Skin of body (tissue), 1 donor: ENCODE measurements at regions not wholly inside any gene's neighbourhood (a gene's known extent, or its start where the extent isn't known, plus 50 kb on each side); places are given as distances from the start of the nearest gene placed in this dataset.

Source experiments
- DNase-seq: peaks from one replicate; lab custom pipeline; 2025; lab: John Stamatoyannopoulos, UW

DNA sequence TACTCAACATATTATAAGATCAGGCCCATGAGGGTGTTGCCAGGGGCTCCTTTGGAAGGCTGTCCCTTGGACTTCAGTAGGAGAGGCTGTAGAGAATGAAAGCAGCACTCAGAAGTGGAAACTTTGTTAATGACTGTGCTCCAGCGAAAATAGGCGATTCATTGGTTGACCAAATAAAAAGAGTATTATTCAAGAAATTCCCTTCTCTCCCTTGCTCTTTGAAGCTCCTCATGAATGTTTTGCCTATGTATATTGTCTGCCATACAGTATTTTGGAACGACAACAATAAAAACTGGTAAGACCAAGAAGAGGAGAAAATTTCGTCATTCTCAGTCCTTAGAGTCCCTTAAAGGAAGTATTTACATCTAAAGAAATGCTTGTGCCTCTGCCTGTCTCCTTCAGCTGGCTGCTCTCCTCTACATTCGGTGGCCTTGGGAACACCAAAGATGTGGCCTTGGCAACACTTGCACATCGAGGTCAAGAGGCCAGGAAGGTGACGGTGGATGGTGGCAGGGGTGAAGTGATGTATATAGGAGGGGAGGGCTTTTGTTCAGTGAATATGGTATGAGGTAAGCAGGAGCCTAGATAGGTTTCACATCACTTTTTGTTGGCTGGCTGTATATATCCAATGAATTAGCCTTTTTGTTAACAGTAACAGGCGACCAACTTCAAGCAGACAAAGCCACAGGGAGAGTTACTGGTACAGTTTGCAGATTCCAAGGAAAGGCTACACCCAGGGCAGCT lies 95.0 kb upstream of the ACTBL2 start:
- DNase-seq = no peak

DNA sequence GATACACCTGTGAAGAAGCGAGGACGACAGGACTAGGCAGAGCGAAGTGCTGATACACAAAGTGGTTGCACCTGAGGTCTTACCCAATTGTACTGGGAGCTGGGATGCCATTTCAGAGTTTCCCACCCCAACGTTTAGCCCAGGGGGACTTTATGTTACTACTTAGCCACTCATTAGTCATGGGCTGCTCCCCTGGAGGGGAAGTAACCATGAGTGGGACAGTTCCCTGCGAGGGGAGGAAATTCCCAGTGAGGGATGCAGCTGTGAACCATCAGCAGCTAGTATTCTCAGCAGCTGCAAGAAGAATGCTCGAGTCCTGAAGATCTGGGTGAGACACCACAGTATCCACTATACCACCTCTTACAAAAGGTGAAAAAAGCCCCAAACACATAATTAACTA lies 93.7 kb upstream of the ACTBL2 start:
- DNase-seq = no peak

DNA sequence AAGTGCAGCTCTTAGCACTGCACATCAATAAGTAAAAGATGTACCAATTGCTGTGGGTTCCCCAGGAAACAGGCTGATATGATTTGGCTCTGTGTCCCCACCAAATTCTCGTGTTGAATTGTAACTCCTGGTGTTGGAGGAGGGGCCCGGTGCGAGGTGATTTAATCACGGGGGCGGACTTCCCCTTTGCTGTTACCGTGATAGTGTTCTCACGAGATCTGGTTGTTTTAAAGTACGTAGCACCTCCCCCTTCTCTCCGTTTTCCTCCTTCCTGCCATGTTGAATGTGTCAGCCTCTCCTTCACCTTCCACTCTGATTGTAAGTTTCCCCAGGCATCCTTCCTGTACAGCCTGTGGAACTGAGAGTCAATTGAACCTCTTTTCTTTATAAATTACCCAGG lies 93.2 kb upstream of the ACTBL2 start:
- no peak for DNase-seq

DNA sequence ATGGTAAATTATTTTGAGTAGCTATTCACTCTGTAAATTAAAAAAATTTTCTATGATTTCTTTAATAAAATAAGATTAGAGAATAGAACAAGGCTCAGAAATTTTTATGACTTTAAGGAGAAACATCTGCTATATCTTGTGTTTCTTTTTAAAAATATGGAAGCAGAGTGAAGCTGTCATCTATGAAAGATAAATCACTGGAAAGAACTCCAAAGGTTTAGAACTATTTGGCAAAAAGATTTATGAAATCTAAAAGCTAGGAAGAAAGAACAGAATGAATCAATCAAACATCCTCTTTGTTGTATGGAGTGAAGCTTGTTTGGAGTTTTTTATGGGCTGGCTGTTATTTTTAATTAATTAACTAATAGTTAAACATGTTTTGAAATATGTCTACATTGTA lies 89.8 kb upstream of the ACTBL2 start:
- no peak for DNase-seq

DNA sequence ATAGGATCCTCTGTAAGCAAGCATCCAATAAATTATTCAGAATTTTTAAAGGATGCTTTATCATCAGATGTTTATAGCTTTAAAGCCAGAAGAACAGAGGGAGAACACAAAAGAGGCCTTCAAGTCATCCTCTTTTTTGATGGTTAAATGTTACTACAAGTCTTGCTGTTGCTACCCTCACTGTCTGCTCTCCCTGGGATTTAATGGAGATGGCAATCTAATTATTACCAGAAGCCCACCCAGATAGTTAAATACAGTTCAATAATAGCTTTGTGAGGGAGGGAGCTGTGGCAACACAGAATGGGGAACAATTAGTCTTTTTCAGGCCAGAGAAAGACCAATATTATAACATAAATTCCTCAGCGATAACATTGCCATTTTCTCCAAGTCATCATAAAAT lies 87.0 kb upstream of the ACTBL2 start:
- peak; percentile 14 for DNase-seq

DNA sequence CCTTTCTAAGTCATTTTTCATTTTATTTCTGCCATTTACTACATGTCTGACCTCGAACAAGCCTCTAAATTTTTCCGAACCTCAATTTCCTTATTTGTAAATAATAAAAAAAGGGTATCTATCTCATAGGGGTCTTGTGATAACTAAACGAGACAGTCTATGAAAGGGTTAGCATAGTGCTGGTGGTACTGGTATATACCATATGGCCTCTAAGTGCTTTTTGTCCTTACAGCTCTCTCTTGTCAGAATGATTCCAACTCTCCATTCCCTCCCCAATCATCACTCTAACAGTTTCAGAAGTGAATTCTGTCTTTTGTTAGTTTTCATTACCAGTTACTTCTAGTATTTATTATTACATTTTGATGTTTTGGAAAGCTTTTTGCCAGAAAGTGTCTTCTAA lies 85.5 kb upstream of the ACTBL2 start:
- no peak for DNase-seq

DNA sequence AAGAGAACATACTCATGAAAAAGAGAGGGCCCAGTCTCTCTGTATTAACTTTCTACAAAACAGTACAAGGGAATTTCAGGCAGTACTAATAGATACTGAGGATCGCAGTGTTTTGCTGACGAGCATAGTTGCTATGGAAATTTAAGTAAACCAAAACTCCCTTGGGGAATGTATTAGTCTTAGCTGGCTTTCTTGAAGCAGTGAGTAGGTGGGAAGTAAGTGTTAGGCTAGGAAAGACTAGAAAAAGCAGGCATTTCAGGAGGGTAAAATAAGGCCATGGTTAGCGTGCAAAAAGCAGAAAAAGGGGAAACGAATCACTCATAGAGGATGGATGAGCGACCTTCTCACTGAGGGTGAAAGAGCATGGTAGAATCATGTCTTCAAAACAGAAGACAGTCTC lies 84.3 kb upstream of the ACTBL2 start:
- DNase-seq = peak; percentile 69

DNA sequence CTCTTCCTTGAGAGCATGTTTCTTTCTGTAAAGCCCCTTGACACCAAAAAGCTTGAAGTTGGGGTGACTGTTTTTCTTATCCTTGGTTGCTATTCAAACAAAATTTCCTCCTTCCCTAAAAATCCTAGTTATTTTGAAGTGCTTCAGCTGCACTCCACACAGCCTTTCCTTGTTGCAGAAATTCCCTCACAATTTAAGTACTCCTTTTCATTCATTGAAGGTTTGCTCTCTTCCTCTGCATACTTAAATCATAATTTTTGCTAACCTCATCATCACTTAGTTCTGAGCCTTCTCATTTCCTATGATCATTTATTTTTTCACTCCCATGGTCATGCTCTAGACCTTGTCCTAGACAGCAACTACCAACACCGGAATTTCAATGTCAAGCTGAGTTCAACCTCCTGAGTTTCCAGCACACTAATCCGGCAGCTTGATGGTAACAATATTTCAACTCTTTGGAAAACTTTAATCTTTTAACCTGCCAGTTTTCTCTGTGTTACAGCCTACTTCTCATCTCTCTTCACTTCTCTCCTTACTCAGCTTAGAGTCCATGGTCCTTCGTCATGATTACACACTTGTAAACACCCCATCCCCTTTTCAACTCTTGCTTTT lies 78.7 kb upstream of the ACTBL2 start:
- no peak for DNase-seq

DNA sequence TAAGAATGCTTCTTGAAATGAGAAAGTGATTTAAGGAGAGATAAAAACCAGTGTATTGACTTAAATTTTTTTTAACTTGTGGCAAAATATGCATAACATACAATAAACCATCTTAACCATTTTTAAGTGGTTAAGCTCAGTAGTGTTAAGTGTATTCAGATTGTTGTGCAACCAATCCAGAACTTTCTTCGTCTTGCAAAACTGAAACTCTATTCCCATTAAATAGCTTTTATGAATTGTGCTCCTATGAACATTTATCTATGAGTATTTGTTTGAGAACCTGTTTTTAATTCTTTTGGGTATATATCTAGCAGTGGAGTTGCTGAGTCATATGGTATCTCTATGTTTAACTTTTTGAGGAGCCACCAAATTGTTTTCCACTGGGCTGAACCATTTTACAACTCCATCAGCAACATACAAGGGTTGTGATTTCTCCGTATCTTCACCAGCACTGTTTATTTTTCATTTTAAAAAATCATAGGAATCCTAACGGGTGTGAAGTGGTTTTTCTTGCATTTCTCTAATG lies 76.6 kb upstream of the ACTBL2 start:
- DNase-seq = no peak

DNA sequence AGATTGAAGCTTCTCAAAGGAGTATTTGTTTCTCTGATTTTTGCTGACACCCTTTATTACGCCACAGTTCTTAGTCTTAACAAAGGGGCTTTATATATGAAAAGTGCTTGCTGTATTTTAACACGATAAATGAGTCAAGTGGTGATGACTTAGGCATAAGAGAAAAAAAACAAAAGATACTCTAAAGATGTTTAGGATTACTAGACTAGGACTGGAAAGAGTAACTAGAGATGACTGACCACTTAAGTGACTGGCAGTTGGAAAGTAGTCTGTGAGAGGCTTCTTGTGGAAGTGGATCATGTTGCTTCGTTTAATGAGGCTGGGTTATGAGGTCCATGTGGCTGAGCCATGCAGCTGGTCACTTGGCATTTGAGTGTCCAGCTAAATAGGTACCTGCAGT lies 69.4 kb upstream of the ACTBL2 start:
- no peak for DNase-seq

DNA sequence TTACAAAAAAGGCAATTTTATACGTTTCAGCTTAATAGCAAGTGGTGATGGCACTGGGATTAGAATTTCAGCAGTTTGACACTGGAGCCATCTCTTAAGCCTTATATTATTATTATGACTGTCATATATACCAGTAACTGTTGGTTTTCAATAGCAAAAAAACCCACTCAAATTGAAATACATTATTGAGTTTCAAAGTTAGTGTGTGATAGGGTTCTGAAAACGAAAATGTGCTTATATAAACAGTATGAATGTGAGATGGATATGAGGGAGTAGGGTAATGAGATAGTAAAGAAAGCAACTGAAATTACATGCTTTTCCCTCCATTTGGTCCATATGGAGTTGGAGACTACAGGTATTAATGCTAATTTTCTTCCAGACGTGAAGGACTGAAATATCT lies 68.6 kb upstream of the ACTBL2 start:
- DNase-seq = no peak

DNA sequence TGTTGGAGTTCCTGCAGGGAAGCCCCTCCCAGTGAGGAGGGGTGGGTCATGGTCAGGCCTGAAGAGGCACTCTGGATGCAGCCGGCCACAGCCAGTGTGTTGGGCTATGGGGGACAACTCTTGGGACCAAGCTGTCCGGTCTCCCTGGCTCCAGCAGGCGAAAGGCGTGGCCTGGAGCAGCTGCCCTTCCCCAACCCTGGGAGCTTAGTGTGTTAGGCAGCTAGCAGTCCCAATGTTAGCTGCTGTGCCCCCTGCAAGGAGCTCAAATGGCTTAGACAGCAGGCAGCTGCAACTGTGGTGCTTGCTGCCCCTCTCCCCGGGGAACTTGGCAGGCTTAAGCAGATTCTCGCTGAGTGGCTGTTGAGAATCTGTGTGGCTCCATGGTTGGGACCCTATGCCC lies 67.5 kb upstream of the ACTBL2 start:
- DNase-seq = no peak

DNA sequence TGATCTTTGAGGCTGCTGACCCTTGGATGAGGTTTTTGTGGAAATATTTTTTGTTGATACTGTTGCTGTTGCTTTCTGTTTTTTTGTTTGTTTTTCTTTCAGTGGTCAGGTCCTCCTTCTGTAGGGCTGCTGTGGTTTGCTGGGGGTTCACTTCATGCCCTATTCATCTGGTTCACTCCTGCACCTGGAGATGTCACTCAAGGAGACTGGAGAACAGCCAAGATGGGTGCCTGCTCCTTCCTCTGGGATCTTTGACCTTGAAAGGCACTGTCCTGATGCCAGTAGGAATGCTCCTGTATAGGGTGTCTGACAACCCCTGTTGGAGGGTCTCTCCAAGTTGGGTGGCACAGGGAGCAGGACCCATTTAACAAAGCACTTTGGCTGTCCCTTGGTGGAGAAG lies 67.0 kb upstream of the ACTBL2 start:
- no peak for DNase-seq

DNA sequence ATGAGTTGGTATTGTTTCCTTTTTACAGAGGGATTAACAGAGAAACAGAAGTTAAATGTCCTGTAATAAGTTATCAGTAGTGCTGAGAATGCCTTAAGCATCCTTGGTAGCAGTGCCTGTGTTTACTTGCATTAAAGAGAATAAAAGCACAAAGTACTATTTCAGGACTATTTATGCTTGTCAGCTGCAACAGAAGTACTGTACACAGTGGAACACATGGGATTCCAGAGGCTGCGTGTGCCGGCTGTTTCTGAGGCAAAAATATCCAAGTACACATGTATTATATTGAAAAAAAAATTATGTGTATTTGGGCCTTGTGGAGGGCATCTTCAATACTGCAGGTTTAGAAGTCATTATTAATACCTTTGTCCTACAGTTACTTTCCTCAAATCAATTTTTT lies 58.2 kb upstream of the ACTBL2 start:
- DNase-seq = no peak

DNA sequence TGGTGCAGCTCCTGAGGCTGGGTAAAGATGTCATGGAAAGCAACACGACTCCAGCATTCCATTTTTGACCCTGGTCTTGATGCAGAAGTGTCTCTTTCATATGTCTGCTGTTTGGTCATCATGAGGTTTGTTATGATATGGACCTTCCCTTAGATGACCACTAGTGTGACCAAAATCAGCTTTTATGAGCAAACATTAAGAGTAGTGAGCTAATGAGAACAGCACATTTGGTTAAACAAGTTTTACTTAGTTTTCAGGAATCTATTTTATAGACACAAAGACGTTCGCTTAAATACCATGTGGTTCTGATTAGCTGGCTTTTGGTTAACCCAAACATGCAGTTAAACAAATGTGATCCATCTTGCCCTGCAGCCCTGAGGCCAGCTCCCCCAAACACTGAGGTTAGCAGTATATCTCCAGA lies 56.7 kb upstream of the ACTBL2 start:
- no peak for DNase-seq

DNA sequence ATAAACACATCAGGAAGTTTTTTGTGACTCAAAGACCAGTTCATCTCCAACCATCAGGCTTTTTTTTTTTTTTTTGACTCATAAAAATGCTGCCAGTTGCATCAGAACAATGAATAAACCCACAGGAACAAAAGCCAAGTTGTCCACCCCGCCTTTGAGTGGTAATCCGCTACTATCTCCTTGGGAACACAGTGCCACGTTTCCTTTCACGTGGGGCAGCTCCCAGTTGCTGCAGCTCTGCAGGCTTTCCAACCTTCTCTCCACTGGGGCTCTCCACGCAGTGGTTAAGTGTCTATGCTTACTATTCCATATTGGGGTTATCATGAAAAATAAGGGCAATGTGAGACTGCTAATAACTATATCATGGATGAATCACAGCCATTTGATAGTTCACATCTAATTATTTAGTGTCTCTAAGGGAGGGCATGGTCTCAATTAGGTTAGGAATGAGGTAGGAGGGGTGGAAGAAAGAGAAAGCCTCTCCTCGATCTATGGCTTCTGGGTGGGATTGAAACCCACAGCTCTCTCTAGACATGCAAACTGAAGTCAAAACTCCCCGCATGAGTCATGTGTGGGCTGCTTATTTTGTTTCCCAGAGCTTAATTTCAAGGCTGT lies 55.8 kb upstream of the ACTBL2 start:
- DNase-seq = no peak

DNA sequence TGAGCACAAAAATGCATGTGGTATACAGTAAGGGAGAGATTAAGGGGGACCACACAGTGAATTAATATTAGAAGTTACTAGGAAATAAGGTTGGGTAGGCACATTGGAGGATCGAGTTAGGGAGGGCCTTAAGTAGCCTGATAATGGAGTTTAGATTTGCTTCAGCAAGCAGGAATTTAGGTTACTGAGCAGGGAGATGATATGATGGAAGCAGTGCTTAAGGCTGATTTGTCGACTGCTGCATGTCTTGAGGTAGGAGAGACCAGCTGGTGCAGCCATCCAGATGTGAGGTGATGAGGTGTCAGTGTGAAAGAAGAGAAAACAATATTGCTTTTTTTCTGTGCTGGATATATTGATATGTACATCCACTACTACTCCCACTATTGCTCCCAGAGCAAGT lies 55.2 kb upstream of the ACTBL2 start:
- DNase-seq = no peak

DNA sequence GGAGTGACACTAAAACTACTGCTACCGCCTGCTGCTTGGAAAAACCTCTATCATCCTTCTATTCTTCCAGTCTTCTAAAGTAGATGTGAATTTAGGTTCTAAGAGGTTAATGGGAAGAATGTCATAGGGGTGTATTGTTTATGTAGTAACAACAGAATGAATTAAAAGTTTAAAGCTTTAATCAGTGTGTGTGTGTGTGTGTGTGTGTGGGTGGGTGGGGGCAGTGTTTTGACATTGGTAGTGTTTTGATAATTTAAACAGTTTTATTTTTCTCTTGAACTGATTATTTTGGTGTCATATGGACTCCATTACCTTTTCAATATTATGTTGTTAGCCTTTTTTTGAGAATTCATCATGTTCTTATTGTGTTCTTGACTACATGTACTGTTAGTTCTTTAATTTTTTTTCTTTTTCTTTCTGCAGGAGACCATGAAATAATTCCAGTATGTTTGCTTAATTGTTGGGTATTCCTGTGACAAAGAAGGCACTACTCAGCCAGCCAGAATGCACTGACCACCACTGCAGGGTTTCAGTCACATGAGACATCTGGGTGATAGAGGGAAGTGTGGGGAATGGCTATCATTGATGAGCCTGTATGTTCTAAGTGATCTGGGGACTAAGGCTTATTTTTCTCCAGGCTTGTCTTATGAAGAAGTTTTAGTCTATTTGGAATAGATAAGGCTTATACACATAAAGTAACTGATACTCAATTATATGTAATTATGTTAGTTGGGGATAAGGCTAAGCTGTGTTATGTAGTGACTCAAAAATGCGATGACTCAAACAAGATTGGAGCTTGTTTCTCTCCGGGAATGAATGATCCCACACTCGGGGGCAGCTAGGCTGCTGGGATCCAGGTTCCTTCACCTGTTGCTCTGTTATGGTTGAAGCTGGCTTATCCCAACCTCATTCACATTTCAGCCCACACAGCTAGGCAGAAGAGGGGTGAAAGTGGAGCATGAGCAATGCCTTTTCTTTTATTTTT lies 50.2 kb upstream of the ACTBL2 start:
- no peak for DNase-seq
